ENCODE measurements at regions not wholly inside any gene's neighbourhood (a gene's known extent, or its start where the extent isn't known, plus 50 kb on each side); places are given as distances from the start of the nearest gene placed in this dataset.

- DNase-seq (ENCODE audit: extremely low read depth in 1 of 4, low spot score in 3 of 4), result no peak
- no peak for ATAC-seq
- H3K9me1 ChIP-seq (ENCODE audit: control insufficient read depth, insufficient read depth, low read length), result no peaks in the 10 kb centered on the region
- intact Hi-C loops (cut with micrococcal nuclease) (no loop called here), in situ Hi-C loops (cut with MboI) (no loop called here)
- no TSS peak for BruUV-seq (replicated peaks)
- TF ChIP-seq CEBPG (CRISPR knock-in tag; IDR thresholded peaks at IDR 0.05) (no peak), CEBPG (tag; conservative IDR thresholded peaks at IDR 0.05 in 1 of 2, IDR thresholded peaks at IDR 0.05 in 1 of 2) (no peak), ZNF717 (CRISPR knock-in tag; IDR thresholded peaks at IDR 0.05) (no peak), ZNF253 (CRISPR knock-in tag; conservative IDR thresholded peaks at IDR 0.05) (no peak), ZNF398 (CRISPR knock-in tag; IDR thresholded peaks at IDR 0.05) (no peak), KHSRP (IDR thresholded peaks at IDR 0.05) (no peak), PCBP1 (IDR thresholded peaks at IDR 0.05; ENCODE audit: low read depth, low read length, poor library complexity, severe bottlenecking) (no peak), FOXJ2 (tag; IDR thresholded peaks at IDR 0.05) (no peak), E2F1 (CRISPR knock-in tag; IDR thresholded peaks at IDR 0.05) (no peak), MTF1 (CRISPR knock-in tag; IDR thresholded peaks at IDR 0.05; ENCODE audit: borderline replicate concordance) (no peak), ZNF780A (CRISPR knock-in tag; IDR thresholded peaks at IDR 0.05) (no peak), ZNF830 (CRISPR knock-in tag; IDR thresholded peaks at IDR 0.05) (no peak), SRF (CRISPR knock-in tag; IDR thresholded peaks at IDR 0.05) (no peak), KLF6 (CRISPR knock-in tag; IDR thresholded peaks at IDR 0.05; ENCODE audit: borderline replicate concordance) (no peak)
- no peaks in the 10 kb centered on the region for H3K27me3 ChIP-seq (ENCODE audit: control insufficient read depth in 2 of 2, insufficient read depth in 2 of 2, low read length in 2 of 2)
- no peak overlapping the region for H3K4me3 ChIP-seq
- H3K4me1 ChIP-seq (replicated peaks in 1 of 2; ENCODE audit: control insufficient read depth in 2 of 2, insufficient read depth in 2 of 2, low read length in 2 of 2), result no peaks in the 10 kb centered on the region
- no peaks in the 10 kb centered on the region for H3K36me3 ChIP-seq (ENCODE audit: control insufficient read depth, insufficient read depth, low read length)
- H3K79me2 ChIP-seq (ENCODE audit: control insufficient read depth, insufficient read depth, low read length), result no peaks in the 10 kb centered on the region
- no peak overlapping the region for H3K27ac ChIP-seq (ENCODE audit: extremely low read depth, low read depth, low read length)
- 5% methylated on average over 2 of the region's 2 CpGs for WGBS (ENCODE audit: insufficient coverage, low coverage, missing lambda C conversion rate)
- POLR2A ChIA-PET, result no interaction called here
- H3K9ac ChIP-seq (ENCODE audit: insufficient read depth in 1 of 2, low read depth in 2 of 2, low read length in 2 of 2), result no peak overlapping the region
- no peak for FAIRE-seq
- no peaks in the 10 kb centered on the region; the same call in 1 of the 2 replicates for H3K9me3 ChIP-seq (replicated peaks; ENCODE audit: control insufficient read depth, insufficient read depth, low read depth, low read length)
- no peak overlapping the region for H3K4me2 ChIP-seq (ENCODE audit: insufficient read depth, low read length)
- CTCF ChIA-PET (ENCODE audit: low intra/inter-chr PET ratio), result no interaction called here
- H2AFZ ChIP-seq (ENCODE audit: low read depth, low read length), result no peak overlapping the region
- no peaks in the 10 kb centered on the region for H4K20me1 ChIP-seq (replicated peaks; ENCODE audit: control insufficient read depth, insufficient read depth, low read length)
These were observed 61.5 kb upstream of the DOCK10 start for GRCh38 chr2:225103737-225104141.
